ENCODE measurements at regions not wholly inside any gene's neighbourhood (a gene's known extent, or its start where the extent isn't known, plus 50 kb on each side); places are given as distances from the start of the nearest gene placed in this dataset.
"Not testable (repeated sequence)": the region's sequence is repeated elsewhere in the genome, so short reads cannot be mapped to it uniquely, and the experiment has no call there.

GRCh38 chr13:111479412-111479811 is 159.0 kb downstream of the TEX29 start:
- DNase-seq, result no peak

- no peak for DNase-seq
These were observed 160.1 kb downstream of the TEX29 start for GRCh38 chr13:111480503-111480902.

GRCh38 chr13:111480976-111481375 is 160.5 kb downstream of the TEX29 start:
- DNase-seq, result no peak

- DNase-seq, result no peak
These were observed 161.7 kb downstream of the TEX29 start for GRCh38 chr13:111482126-111482525.

- DNase-seq, result no peak
These were observed 162.6 kb downstream of the TEX29 start for GRCh38 chr13:111482806-111483620.

GRCh38 chr13:111483621-111483987 is 163.2 kb downstream of the TEX29 start:
- DNase-seq, result no peak

GRCh38 chr13:111484141-111484925 is 163.9 kb downstream of the TEX29 start:
- no peak for DNase-seq

- DNase-seq, result no peak
These were observed 164.5 kb downstream of the TEX29 start for GRCh38 chr13:111484959-111485358.

GRCh38 chr13:111485491-111486250 is 165.2 kb downstream of the TEX29 start:
- no peak for DNase-seq

GRCh38 chr13:111486331-111486730 is 165.9 kb downstream of the TEX29 start:
- DNase-seq, result no peak

- DNase-seq, result no peak
These were observed 166.4 kb downstream of the TEX29 start for GRCh38 chr13:111486801-111487200.

- DNase-seq, result no peak
These were observed 168.2 kb downstream of the TEX29 start for GRCh38 chr13:111488486-111489132.

GRCh38 chr13:111489301-111489700 is 168.9 kb downstream of the TEX29 start:
- DNase-seq, result no peak

- no peak for DNase-seq
These were observed 170.2 kb downstream of the TEX29 start for GRCh38 chr13:111490611-111491010.

GRCh38 chr13:111491021-111491420 is 170.6 kb downstream of the TEX29 start:
- DNase-seq, result no peak

- DNase-seq, result no peak
These were observed 171.2 kb downstream of the TEX29 start for GRCh38 chr13:111491659-111492058.

GRCh38 chr13:111492341-111492950 is 172.0 kb downstream of the TEX29 start:
- DNase-seq, result no peak

GRCh38 chr13:111492958-111493357 is 172.5 kb downstream of the TEX29 start:
- no peak for DNase-seq

GRCh38 chr13:111493468-111493867 is 173.0 kb downstream of the TEX29 start:
- DNase-seq, result no peak

- DNase-seq, result no peak
These were observed 174.2 kb downstream of the TEX29 start for GRCh38 chr13:111494641-111495040.

- DNase-seq, result not testable (repeated sequence)
These were observed 181.4 kb downstream of the TEX29 start for GRCh38 chr13:111501596-111502535.

Data from activated naive CD4-positive, alpha-beta T cell (primary cell).